GM21381 (cell line): ENCODE measurements at regions not wholly inside any gene's neighbourhood (a gene's known extent, or its start where the extent isn't known, plus 50 kb on each side); places are given as distances from the start of the nearest gene placed in this dataset.

ENCODE experiments used
- ATAC-seq: cut with Tn5 transposase; IDR thresholded peaks from one replicate; pipeline ENCODE4 v1.9.1; 2021; ENCODE audit warnings: mild to moderate bottlenecking, moderate library complexity; ENCODE audit not compliant: unreplicated experiment

GRCh38 chr7:131745390-131746248 lies 189.2 kb upstream of the PODXL start:
- ATAC-seq = no peak

GRCh38 chr7:131741446-131741845 lies 185.0 kb upstream of the PODXL start:
- no peak for ATAC-seq

GRCh38 chr7:131737746-131738465 lies 181.5 kb upstream of the PODXL start:
- no peak for ATAC-seq

GRCh38 chr7:131735101-131735500 lies 178.7 kb upstream of the PODXL start:
- ATAC-seq = no peak

- ATAC-seq = no peak
Measured at GRCh38 chr7:131733604-131734003, 177.2 kb upstream of the PODXL start.

GRCh38 chr7:131727189-131727588 lies 170.8 kb upstream of the PODXL start:
- no peak for ATAC-seq

- ATAC-seq = no peak
Measured at GRCh38 chr7:131726686-131727085, 170.3 kb upstream of the PODXL start.

GRCh38 chr7:131726031-131726430 lies 169.6 kb upstream of the PODXL start:
- no peak for ATAC-seq

GRCh38 chr7:131724776-131725345 lies 168.4 kb upstream of the PODXL start:
- no peak for ATAC-seq

GRCh38 chr7:131723926-131724325 lies 167.5 kb upstream of the PODXL start:
- no peak for ATAC-seq

GRCh38 chr7:131722371-131722770 lies 165.9 kb upstream of the PODXL start:
- no peak for ATAC-seq

- ATAC-seq = no peak
Measured at GRCh38 chr7:131721660-131722059, 165.2 kb upstream of the PODXL start.

- no peak for ATAC-seq
Measured at GRCh38 chr7:131720703-131721102, 164.3 kb upstream of the PODXL start.

- no peak for ATAC-seq
Measured at GRCh38 chr7:131717181-131717580, 160.8 kb upstream of the PODXL start.

- no peak for ATAC-seq
Measured at GRCh38 chr7:131699323-131699722, 142.9 kb upstream of the PODXL start.

- ATAC-seq = no peak
Measured at GRCh38 chr7:131692131-131692960, 135.9 kb upstream of the PODXL start.

- no peak for ATAC-seq
Measured at GRCh38 chr7:131691454-131692130, 135.2 kb upstream of the PODXL start.

GRCh38 chr7:131690441-131690840 lies 134.0 kb upstream of the PODXL start:
- no peak for ATAC-seq

- ATAC-seq = no peak
Measured at GRCh38 chr7:131689662-131690234, 133.3 kb upstream of the PODXL start.
